HEK293 (cell line): ENCODE measurements at regions not wholly inside any gene's neighbourhood (a gene's known extent, or its start where the extent isn't known, plus 50 kb on each side); places are given as distances from the start of the nearest gene placed in this dataset.

Source experiments
- ATF2 ChIP-seq: fragments of 450-650 bp; formaldehyde crosslinking; IDR thresholded peaks from 2 replicates; pipeline ENCODE4 v1.5.1; 2016; ENCODE audit warnings: missing biosample characterization, missing genetic modification characterization, low read depth
- CTCF ChIP-seq: fragments of 450-650 bp; formaldehyde crosslinking; IDR thresholded peaks from 2 replicates; pipeline ENCODE4 v1.5.1; 2016; ENCODE audit warnings: missing biosample characterization, missing genetic modification characterization
- SETDB1 ChIP-seq: IDR thresholded peaks from one replicate; pipeline ENCODE4 v1.6.1; 2017; ENCODE audit warnings: mild to moderate bottlenecking, low read length, moderate library complexity, mixed read lengths; ENCODE audit not compliant: insufficient read length
- TRIM28 ChIP-seq: IDR thresholded peaks from 2 replicates; pipeline ENCODE4 v1.6.1; 2011; ENCODE audit warnings: low read length, control low read depth, borderline replicate concordance
- ZNF280C ChIP-seq: fragments of 450-650 bp; formaldehyde crosslinking; IDR thresholded peaks from 2 replicates; pipeline ENCODE4 v1.5.1; 2016; ENCODE audit warnings: missing biosample characterization, missing genetic modification characterization
- TF ChIP-seq, protein P1 (sequence below): fragments of 450-650 bp; formaldehyde crosslinking; conservative IDR thresholded peaks from 2 replicates; pipeline ENCODE4 v1.5.1; 2016; ENCODE audit warnings: low read depth, missing biosample characterization, missing genetic modification characterization

GRCh38 chr1:224505454-224506093 is 71.0 kb upstream of the WDR26 start:
- TF ChIP-seq TRIM28 (no peak), CTCF (tag by site-specific recombination) (no peak), ATF2 (tag by site-specific recombination) (no peak), ZNF280C (tag by site-specific recombination) (no peak), SETDB1 (no peak)
- TF ChIP-seq, protein P1, sequence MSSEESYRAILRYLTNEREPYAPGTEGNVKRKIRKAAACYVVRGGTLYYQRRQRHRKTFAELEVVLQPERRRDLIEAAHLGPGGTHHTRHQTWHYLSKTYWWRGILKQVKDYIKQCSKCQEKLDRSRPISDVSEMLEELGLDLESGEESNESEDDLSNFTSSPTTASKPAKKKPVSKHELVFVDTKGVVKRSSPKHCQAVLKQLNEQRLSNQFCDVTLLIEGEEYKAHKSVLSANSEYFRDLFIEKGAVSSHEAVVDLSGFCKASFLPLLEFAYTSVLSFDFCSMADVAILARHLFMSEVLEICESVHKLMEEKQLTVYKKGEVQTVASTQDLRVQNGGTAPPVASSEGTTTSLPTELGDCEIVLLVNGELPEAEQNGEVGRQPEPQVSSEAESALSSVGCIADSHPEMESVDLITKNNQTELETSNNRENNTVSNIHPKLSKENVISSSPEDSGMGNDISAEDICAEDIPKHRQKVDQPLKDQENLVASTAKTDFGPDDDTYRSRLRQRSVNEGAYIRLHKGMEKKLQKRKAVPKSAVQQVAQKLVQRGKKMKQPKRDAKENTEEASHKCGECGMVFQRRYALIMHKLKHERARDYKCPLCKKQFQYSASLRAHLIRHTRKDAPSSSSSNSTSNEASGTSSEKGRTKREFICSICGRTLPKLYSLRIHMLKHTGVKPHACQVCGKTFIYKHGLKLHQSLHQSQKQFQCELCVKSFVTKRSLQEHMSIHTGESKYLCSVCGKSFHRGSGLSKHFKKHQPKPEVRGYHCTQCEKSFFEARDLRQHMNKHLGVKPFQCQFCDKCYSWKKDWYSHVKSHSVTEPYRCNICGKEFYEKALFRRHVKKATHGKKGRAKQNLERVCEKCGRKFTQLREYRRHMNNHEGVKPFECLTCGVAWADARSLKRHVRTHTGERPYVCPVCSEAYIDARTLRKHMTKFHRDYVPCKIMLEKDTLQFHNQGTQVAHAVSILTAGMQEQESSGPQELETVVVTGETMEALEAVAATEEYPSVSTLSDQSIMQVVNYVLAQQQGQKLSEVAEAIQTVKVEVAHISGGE (tag by site-specific recombination), result no peak
